Bronchial epithelial cell (primary cell): ENCODE measurements at regions not wholly inside any gene's neighbourhood (a gene's known extent, or its start where the extent isn't known, plus 50 kb on each side); places are given as distances from the start of the nearest gene placed in this dataset.

Experiments
- DNase-seq: peaks from one replicate; pipeline ENCODE4 v3.0.0-alpha.2; 2010; ENCODE audit warnings: low read depth
- FAIRE-seq: peaks from 2 replicates; lab custom pipeline; 2011; peaks lifted over from hg19 to GRCh38; lab: Jason Lieb, UNC
- H3K27me3 ChIP-seq: 2 replicates; pipeline ENCODE4 v1.5.1; 2011; ENCODE audit warnings: low read length; ENCODE audit not compliant: control insufficient read depth, insufficient read depth
- H3K36me3 ChIP-seq: 2 replicates; pipeline ENCODE4 v1.5.1; 2011; ENCODE audit warnings: low read length; ENCODE audit not compliant: control insufficient read depth, insufficient read depth
- H3K4me3 ChIP-seq: 2 replicates; pipeline ENCODE4 v1.5.1; 2011; ENCODE audit warnings: mild to moderate bottlenecking, low read depth, low read length, control low read depth
- TF ChIP-seq, protein P1 (sequence below): IDR thresholded peaks from 2 replicates; pipeline ENCODE4 v1.5.1; 2011; ENCODE audit warnings: mild to moderate bottlenecking, moderate library complexity, low read length, control low read depth, inconsistent platforms; ENCODE audit not compliant: insufficient read depth, severe bottlenecking

DNA sequence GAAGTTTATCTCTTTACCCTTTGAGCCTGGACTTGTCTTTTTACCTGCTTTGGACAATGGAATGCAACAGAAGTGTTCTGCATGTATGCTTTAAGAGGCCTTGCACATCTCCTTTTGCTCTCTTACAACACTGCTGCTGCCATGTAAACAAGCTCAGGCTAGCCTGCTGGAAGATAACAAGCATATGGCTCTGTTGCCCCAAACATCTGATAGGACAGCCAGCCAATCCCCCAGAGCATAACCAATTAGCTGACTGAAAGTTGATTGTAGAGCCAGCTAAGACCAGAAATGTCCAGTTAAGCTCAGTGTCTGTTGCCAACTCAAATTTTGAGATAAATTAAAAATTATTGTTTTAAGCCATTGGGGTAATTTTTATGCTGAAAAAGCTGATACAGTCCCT, 510.6 kb upstream of the CNKSR2 start:
- Histone ChIP-seq H3K4me3 (no peak overlapping the region), H3K27me3 (no peaks in the 10 kb centered on the region), H3K36me3 (no peaks in the 10 kb centered on the region)
- DNase-seq (peak; percentile 46), FAIRE-seq (no peak)
- TF ChIP-seq, protein P1, sequence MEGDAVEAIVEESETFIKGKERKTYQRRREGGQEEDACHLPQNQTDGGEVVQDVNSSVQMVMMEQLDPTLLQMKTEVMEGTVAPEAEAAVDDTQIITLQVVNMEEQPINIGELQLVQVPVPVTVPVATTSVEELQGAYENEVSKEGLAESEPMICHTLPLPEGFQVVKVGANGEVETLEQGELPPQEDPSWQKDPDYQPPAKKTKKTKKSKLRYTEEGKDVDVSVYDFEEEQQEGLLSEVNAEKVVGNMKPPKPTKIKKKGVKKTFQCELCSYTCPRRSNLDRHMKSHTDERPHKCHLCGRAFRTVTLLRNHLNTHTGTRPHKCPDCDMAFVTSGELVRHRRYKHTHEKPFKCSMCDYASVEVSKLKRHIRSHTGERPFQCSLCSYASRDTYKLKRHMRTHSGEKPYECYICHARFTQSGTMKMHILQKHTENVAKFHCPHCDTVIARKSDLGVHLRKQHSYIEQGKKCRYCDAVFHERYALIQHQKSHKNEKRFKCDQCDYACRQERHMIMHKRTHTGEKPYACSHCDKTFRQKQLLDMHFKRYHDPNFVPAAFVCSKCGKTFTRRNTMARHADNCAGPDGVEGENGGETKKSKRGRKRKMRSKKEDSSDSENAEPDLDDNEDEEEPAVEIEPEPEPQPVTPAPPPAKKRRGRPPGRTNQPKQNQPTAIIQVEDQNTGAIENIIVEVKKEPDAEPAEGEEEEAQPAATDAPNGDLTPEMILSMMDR = no peak

DNA sequence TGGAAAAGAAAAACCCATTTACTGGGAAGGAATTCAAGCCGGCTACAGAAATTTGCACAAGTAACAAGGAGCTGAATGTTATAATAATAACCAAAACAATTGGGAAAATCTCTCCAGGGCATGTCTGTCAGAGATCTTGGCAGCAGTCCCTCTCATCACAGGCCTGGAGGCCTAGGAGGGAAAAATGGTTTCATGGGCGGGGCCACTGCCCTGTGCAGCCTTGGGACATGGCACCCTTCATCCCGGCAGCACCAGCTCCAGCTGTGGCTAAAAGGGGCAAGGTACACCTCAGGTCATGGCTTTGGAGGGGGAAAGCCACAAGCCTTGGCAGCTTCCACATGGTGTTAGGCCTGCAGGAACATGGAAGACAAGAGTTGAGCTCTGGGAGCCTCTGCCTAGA, 513.1 kb upstream of the CNKSR2 start:
- FAIRE-seq (no peak), DNase-seq (no peak)
- H3K27me3 ChIP-seq = no peaks in the 10 kb centered on the region
- TF ChIP-seq, protein P1 = no peak
- no peak overlapping the region for H3K4me3 ChIP-seq
- no peaks in the 10 kb centered on the region for H3K36me3 ChIP-seq

DNA sequence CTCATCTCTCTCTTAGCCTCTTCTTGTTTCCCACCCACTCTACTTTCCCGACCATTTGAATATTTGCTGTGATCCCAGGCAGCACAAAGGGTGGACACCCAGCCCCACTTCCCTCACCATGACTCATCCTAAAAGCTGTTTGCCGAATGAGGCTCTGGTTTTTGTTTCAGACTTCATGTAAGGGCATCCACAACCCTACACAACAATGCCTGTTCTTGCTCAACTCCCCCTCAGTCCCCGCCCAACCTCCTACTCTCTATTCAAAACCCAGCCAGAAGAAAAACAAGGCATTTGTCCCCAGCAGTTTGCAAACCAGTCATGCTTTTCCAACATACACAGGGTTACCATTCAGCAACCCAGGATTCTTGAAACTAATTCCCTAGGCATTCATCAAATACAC, 516.5 kb upstream of the CNKSR2 start:
- FAIRE-seq = no peak
- Histone ChIP-seq H3K4me3 (no peak overlapping the region), H3K36me3 (no peaks in the 10 kb centered on the region), H3K27me3 (no peaks in the 10 kb centered on the region)
- TF ChIP-seq, protein P1 = no peak
- peak; percentile 73 for DNase-seq

DNA sequence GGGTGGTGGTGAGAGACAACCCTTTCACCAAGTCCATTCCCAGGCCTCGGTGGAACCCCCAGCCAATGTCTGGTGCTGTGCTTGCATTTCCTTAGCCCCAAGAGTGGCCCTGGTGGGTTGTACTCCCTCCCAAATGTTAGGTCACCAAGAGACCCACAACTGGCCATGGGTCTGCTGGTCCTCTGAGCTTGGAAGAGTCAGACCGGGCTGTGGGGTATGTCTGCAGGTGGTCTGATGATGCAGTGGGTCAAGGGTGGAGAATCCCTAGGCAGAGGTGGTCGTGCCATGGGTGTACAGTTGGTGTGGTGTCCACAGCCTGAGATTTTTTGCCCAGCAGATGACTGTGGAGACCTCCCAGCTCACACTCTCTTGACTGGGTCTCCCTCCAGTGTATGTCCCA, 535.7 kb upstream of the CNKSR2 start:
- TF ChIP-seq, protein P1 = no peak
- no peak for FAIRE-seq
- no peak for DNase-seq

DNA sequence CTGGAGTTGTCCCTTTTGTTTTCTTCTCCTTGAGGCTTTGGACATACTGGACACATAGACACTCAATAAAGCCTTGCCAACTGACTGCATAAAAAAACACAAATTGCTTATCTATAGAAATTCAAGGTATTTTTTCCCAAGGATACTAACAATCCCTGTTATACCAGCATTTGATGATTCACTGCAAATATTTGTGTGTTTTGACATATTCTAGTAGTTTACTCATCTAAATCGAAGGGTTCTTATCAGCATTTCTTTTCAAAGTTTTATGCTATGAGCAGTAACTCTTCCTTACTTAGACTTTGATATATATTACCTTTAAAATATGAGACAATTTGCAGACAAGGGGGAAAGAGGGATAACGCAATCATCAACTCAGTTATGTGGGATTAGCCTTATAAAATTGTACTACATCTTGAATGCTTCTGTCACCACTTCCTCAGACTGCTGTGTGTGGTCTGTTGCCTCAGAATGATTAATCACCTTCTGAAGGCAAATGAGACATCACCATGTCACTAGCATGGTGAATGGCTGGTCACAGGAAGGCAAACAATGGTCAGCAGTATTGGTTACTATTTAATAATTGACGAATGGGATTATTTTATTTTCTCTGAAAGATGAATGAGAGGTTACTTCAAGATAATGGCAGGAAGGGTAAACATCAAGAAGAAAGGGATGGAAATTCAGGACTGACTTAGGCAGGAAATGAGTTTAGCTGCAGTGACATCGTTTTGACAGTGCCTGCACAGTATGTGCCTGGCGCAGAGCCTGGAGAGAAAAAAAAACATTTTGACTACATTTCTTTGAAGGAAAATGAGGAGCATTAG, 544.3 kb upstream of the CNKSR2 start:
- Histone ChIP-seq H3K4me3 (no peak overlapping the region), H3K36me3 (no peaks in the 10 kb centered on the region), H3K27me3 (no peaks in the 10 kb centered on the region)
- FAIRE-seq (no peak), DNase-seq (peak; percentile 81)
- TF ChIP-seq, protein P1 = no peak

More for the DNA sequence above, 535.7 kb upstream of the CNKSR2 start:
- H3K36me3 ChIP-seq = no peaks in the 10 kb centered on the region
- H3K27me3 ChIP-seq = no peaks in the 10 kb centered on the region
- H3K4me3 ChIP-seq = no peak overlapping the region
